ENCODE measurements at regions not wholly inside any gene's neighbourhood (a gene's known extent, or its start where the extent isn't known, plus 50 kb on each side); places are given as distances from the start of the nearest gene placed in this dataset.

GRCh38 chr3:135756106-135756668 lies 209.3 kb upstream of the PPP2R3A start:
- peaks cover 2 to 29% (median 11%) of the 10 kb centered on the region in 7 donors for H3K9me3 Mint-ChIP-seq
- Histone ChIP-seq H2AFZ (ENCODE audit: insufficient read depth, low read depth, low read length, poor library complexity, severe bottlenecking) (no peak overlapping the region), H3K4me3 (replicated peaks in 1 of 3; ENCODE audit: low read depth in 2 of 3, low read length in 3 of 3) (no peak overlapping the region), H3K79me2 (ENCODE audit: insufficient read depth, low read length) (no peaks in the 10 kb centered on the region), H3K27me3 (ENCODE audit: control insufficient read depth in 2 of 2, insufficient read depth in 2 of 2, low read length in 2 of 2) (no peaks in the 10 kb centered on the region), H3K36me3 (replicated peaks in 1 of 2; ENCODE audit: control insufficient read depth in 1 of 2, insufficient read depth in 2 of 2, low read length in 2 of 2) (no peaks in the 10 kb centered on the region), H3K27ac (ENCODE audit: low read depth in 1 of 2, low read length in 2 of 2) (no peak overlapping the region), H3K4me1 (ENCODE audit: control insufficient read depth in 1 of 2, insufficient read depth in 2 of 2, low read length in 2 of 2) (no peaks in the 10 kb centered on the region), H3K4me2 (replicated peaks; ENCODE audit: extremely low read depth, low read length, poor library complexity, severe bottlenecking) (no peak overlapping the region), H3K9ac (ENCODE audit: insufficient read depth, low read length, poor library complexity, severe bottlenecking) (no peak overlapping the region), H4K20me1 (ENCODE audit: insufficient read depth, low read length) (no peaks in the 10 kb centered on the region), H3K9me3 (replicated peaks in 1 of 2; ENCODE audit: control insufficient read depth in 1 of 2, insufficient read depth in 1 of 2, low read length in 2 of 2) (peaks cover 3 to 9% of the 10 kb centered on the region in 2 donors)
- no peaks in the 10 kb centered on the region for H3K4me1 Mint-ChIP-seq
- no peaks in the 10 kb centered on the region for H3K27me3 Mint-ChIP-seq (ENCODE audit: low read depth in 3 of 3)
- DNase-seq: no peak
- WGBS (ENCODE audit: insufficient coverage): 86% methylated on average over 2 of the region's 3 CpGs
- no peaks in the 10 kb centered on the region for H3K36me3 Mint-ChIP-seq
- no peak overlapping the region for H3K4me3 Mint-ChIP-seq
- no peak for TF ChIP-seq CTCF (IDR thresholded peaks at IDR 0.05)
- intact Hi-C loops (cut with micrococcal nuclease): no loop called here
- H3K27ac Mint-ChIP-seq: no peak overlapping the region

- H3K36me3 Mint-ChIP-seq: no peaks in the 10 kb centered on the region
- no peak overlapping the region for H3K27ac Mint-ChIP-seq
- no peak overlapping the region for H3K27ac ChIP-seq (ENCODE audit: low read depth in 1 of 2, low read length in 2 of 2)
Measured at GRCh38 chr3:135757421-135757820, 208.1 kb upstream of the PPP2R3A start.

More at GRCh38 chr3:135757421-135757820, 208.1 kb upstream of the PPP2R3A start:
- no peak overlapping the region for H2AFZ ChIP-seq (ENCODE audit: insufficient read depth, low read depth, low read length, poor library complexity, severe bottlenecking)
- no peak overlapping the region for H3K4me2 ChIP-seq (replicated peaks; ENCODE audit: extremely low read depth, low read length, poor library complexity, severe bottlenecking)
- H3K9me3 ChIP-seq (replicated peaks in 1 of 2; ENCODE audit: control insufficient read depth in 1 of 2, insufficient read depth in 1 of 2, low read length in 2 of 2): peaks cover 3 to 9% of the 10 kb centered on the region in 2 donors
- no peaks in the 10 kb centered on the region for H4K20me1 ChIP-seq (ENCODE audit: insufficient read depth, low read length)
- no peaks in the 10 kb centered on the region for H3K36me3 ChIP-seq (replicated peaks in 1 of 2; ENCODE audit: control insufficient read depth in 1 of 2, insufficient read depth in 2 of 2, low read length in 2 of 2)
- H3K4me1 ChIP-seq (ENCODE audit: control insufficient read depth in 1 of 2, insufficient read depth in 2 of 2, low read length in 2 of 2): no peaks in the 10 kb centered on the region
- intact Hi-C loops (cut with micrococcal nuclease): no loop called here
- H3K9me3 Mint-ChIP-seq: peaks cover 0 to 25% (median 9%) of the 10 kb centered on the region in 7 donors
- no peak for DNase-seq
- no peaks in the 10 kb centered on the region for H3K27me3 ChIP-seq (ENCODE audit: control insufficient read depth in 2 of 2, insufficient read depth in 2 of 2, low read length in 2 of 2)
- H3K79me2 ChIP-seq (ENCODE audit: insufficient read depth, low read length): no peaks in the 10 kb centered on the region
- no peak overlapping the region for H3K9ac ChIP-seq (ENCODE audit: insufficient read depth, low read length, poor library complexity, severe bottlenecking)
- H3K4me3 Mint-ChIP-seq: no peak overlapping the region
- no peaks in the 10 kb centered on the region for H3K4me1 Mint-ChIP-seq
- 96% methylated on average over 3 of the region's 4 CpGs for WGBS (ENCODE audit: insufficient coverage)
- TF ChIP-seq CTCF (IDR thresholded peaks at IDR 0.05): no peak
- H3K4me3 ChIP-seq (replicated peaks in 1 of 3; ENCODE audit: low read depth in 2 of 3, low read length in 3 of 3): no peak overlapping the region
- no peaks in the 10 kb centered on the region for H3K27me3 Mint-ChIP-seq (ENCODE audit: low read depth in 3 of 3)
